Activated naive CD4-positive, alpha-beta T cell (primary cell): ENCODE measurements at regions not wholly inside any gene's neighbourhood (a gene's known extent, or its start where the extent isn't known, plus 50 kb on each side); places are given as distances from the start of the nearest gene placed in this dataset.

ENCODE experiments used
- DNase-seq, 4 experiments: peaks; one replicate each; lab custom pipeline; 2025; lab: John Stamatoyannopoulos, UW

GRCh38 chr13:110773480-110773879, 60.0 kb downstream of the ING1 start:
- DNase-seq = no peak

- DNase-seq = no peak
Measured at GRCh38 chr13:110774051-110774450, 60.6 kb downstream of the ING1 start.

- no peak for DNase-seq
Measured at GRCh38 chr13:110774490-110774889, 61.0 kb downstream of the ING1 start.

- DNase-seq = no peak
Measured at GRCh38 chr13:110775576-110775975, 62.1 kb downstream of the ING1 start.

- no peak for DNase-seq
Measured at GRCh38 chr13:110777251-110777820, 63.8 kb downstream of the ING1 start.

- DNase-seq = no peak
Measured at GRCh38 chr13:110779022-110779421, 65.5 kb downstream of the ING1 start.

GRCh38 chr13:110780422-110780821, 66.9 kb downstream of the ING1 start:
- DNase-seq = no peak

- no peak for DNase-seq
Measured at GRCh38 chr13:110782185-110782584, 68.7 kb downstream of the ING1 start.

GRCh38 chr13:110784704-110785103, 71.2 kb downstream of the ING1 start:
- no peak for DNase-seq

GRCh38 chr13:110788778-110789177, 75.3 kb downstream of the ING1 start:
- DNase-seq = no peak

- DNase-seq = no peak
Measured at GRCh38 chr13:110789871-110790270, 76.4 kb downstream of the ING1 start.

GRCh38 chr13:110790371-110790770, 76.9 kb downstream of the ING1 start:
- no peak for DNase-seq

- no peak for DNase-seq
Measured at GRCh38 chr13:110794209-110794608, 80.7 kb downstream of the ING1 start.

GRCh38 chr13:110797230-110797877, 83.9 kb downstream of the ING1 start:
- no peak for DNase-seq

GRCh38 chr13:110798081-110798994, 84.8 kb downstream of the ING1 start:
- no peak for DNase-seq

GRCh38 chr13:110799246-110800236, 86.0 kb downstream of the ING1 start:
- no peak for DNase-seq

- DNase-seq = no peak
Measured at GRCh38 chr13:110801044-110801443, 87.5 kb downstream of the ING1 start.

GRCh38 chr13:110802260-110802659, 88.8 kb downstream of the ING1 start:
- DNase-seq = no peak

GRCh38 chr13:110806636-110807035, 93.1 kb downstream of the ING1 start:
- DNase-seq = no peak

GRCh38 chr13:110807546-110807945, 94.0 kb downstream of the ING1 start:
- DNase-seq = no peak

GRCh38 chr13:110808138-110808537, 94.6 kb downstream of the ING1 start:
- DNase-seq = no peak
